ENCODE measurements at regions not wholly inside any gene's neighbourhood (a gene's known extent, or its start where the extent isn't known, plus 50 kb on each side); places are given as distances from the start of the nearest gene placed in this dataset.

DNA sequence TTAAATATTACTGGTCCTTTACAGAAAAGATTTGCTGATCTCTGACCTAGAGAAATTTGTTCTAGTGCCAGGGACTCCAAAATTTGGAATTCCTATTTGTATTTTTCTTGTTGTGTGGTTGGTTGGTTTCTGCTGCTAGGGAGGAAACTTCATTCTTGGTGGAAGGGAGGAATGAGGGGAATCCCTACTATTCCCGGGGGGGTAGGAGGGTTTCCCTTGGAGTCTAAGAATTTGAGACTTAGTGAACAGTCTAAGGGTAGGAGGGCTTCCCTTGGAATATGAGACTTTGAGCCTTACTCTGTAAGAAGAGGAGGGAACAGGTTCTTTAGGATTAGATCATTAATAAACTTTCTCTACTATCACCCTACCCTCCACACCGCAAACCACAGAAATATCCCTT lies 67.1 kb upstream of the ADGRF1 start:
- TF ChIP-seq, protein P1, sequence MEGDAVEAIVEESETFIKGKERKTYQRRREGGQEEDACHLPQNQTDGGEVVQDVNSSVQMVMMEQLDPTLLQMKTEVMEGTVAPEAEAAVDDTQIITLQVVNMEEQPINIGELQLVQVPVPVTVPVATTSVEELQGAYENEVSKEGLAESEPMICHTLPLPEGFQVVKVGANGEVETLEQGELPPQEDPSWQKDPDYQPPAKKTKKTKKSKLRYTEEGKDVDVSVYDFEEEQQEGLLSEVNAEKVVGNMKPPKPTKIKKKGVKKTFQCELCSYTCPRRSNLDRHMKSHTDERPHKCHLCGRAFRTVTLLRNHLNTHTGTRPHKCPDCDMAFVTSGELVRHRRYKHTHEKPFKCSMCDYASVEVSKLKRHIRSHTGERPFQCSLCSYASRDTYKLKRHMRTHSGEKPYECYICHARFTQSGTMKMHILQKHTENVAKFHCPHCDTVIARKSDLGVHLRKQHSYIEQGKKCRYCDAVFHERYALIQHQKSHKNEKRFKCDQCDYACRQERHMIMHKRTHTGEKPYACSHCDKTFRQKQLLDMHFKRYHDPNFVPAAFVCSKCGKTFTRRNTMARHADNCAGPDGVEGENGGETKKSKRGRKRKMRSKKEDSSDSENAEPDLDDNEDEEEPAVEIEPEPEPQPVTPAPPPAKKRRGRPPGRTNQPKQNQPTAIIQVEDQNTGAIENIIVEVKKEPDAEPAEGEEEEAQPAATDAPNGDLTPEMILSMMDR (IDR thresholded peaks at IDR 0.05), result no peak
- 100% methylated on average over 1 of the region's 2 CpGs for WGBS (ENCODE audit: insufficient coverage)
- no peaks in the 10 kb centered on the region for H3K9me3 Mint-ChIP-seq

DNA sequence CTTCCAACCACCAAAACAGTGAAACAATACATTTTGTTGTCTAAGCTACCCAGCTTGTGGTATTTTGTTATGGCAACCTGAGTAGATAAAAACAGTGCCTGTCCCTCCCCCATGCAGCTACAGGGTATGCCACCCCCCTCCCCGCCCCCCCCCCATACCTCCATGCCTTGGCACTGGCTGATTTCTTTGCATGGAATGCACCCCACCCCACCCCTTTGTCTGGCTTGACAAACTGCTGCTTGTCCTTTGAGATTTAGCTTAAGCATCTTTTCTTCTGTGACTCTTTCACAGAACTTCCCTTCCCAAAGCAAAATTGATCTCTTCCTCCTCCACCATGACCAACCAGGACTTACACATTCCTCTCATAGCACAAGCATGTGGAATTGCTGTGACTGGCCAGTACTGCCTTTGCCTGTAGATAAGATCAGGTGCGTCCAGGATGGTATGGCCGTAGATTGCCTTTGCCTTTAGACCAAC lies 64.6 kb upstream of the ADGRF1 start:
- H3K4me2 ChIP-seq (replicated peaks; ENCODE audit: extremely low read depth, low read length, poor library complexity, severe bottlenecking), result no peak overlapping the region
- Mint-ChIP-seq H3K9me3 (no peaks in the 10 kb centered on the region), H3K4me1 (peaks cover 27% of the 10 kb centered on the region), H3K36me3 (no peaks in the 10 kb centered on the region), H3K27me3 (ENCODE audit: low read depth in 3 of 3) (peaks cover 20 to 28% (median 27%) of the 10 kb centered on the region in 3 donors), H3K4me3 (no peak overlapping the region), H3K27ac (peak overlapping the region in 1 of 7 donors; percentile 58)
- no peaks in the 10 kb centered on the region for H3K9me3 ChIP-seq (replicated peaks in 1 of 2; ENCODE audit: control insufficient read depth in 1 of 2, insufficient read depth in 1 of 2, low read length in 2 of 2)
- no peak overlapping the region for H2AFZ ChIP-seq (ENCODE audit: insufficient read depth, low read depth, low read length, poor library complexity, severe bottlenecking)
- peaks cover 16 to 25% of the 10 kb centered on the region in 2 donors for H3K27me3 ChIP-seq (ENCODE audit: control insufficient read depth in 2 of 2, insufficient read depth in 2 of 2, low read length in 2 of 2)
- no peaks in the 10 kb centered on the region for H3K79me2 ChIP-seq (ENCODE audit: insufficient read depth, low read length)
- no peak overlapping the region for H3K9ac ChIP-seq (ENCODE audit: insufficient read depth, low read length, poor library complexity, severe bottlenecking)
- H3K36me3 ChIP-seq (replicated peaks in 1 of 2; ENCODE audit: control insufficient read depth in 1 of 2, insufficient read depth in 2 of 2, low read length in 2 of 2), result no peaks in the 10 kb centered on the region
- peaks cover 18 to 22% of the 10 kb centered on the region in 2 donors for H3K4me1 ChIP-seq (ENCODE audit: control insufficient read depth in 1 of 2, insufficient read depth in 2 of 2, low read length in 2 of 2)
- no peak for DNase-seq
- intact Hi-C loops (cut with micrococcal nuclease), result no loop called here
- 100% methylated on average over 1 of the region's 3 CpGs for WGBS (ENCODE audit: insufficient coverage)
- no peak overlapping the region for H3K27ac ChIP-seq (ENCODE audit: low read depth in 1 of 2, low read length in 2 of 2)
- no peak overlapping the region for H3K4me3 ChIP-seq (replicated peaks in 1 of 3; ENCODE audit: low read depth in 2 of 3, low read length in 3 of 3)
- no peaks in the 10 kb centered on the region for H4K20me1 ChIP-seq (ENCODE audit: insufficient read depth, low read length)
- TF ChIP-seq, protein P1 (IDR thresholded peaks at IDR 0.05), result no peak

More for the DNA sequence above, 67.1 kb upstream of the ADGRF1 start:
- no peak for DNase-seq
- Histone ChIP-seq H4K20me1 (ENCODE audit: insufficient read depth, low read length) (no peaks in the 10 kb centered on the region), H3K4me1 (ENCODE audit: control insufficient read depth in 1 of 2, insufficient read depth in 2 of 2, low read length in 2 of 2) (peaks cover 13 to 15% of the 10 kb centered on the region in 2 donors), H3K27ac (ENCODE audit: low read depth in 1 of 2, low read length in 2 of 2) (no peak overlapping the region), H3K9me3 (replicated peaks in 1 of 2; ENCODE audit: control insufficient read depth in 1 of 2, insufficient read depth in 1 of 2, low read length in 2 of 2) (no peaks in the 10 kb centered on the region), H3K36me3 (replicated peaks in 1 of 2; ENCODE audit: control insufficient read depth in 1 of 2, insufficient read depth in 2 of 2, low read length in 2 of 2) (no peaks in the 10 kb centered on the region), H3K79me2 (ENCODE audit: insufficient read depth, low read length) (no peaks in the 10 kb centered on the region), H2AFZ (ENCODE audit: insufficient read depth, low read depth, low read length, poor library complexity, severe bottlenecking) (no peak overlapping the region), H3K4me3 (replicated peaks in 1 of 3; ENCODE audit: low read depth in 2 of 3, low read length in 3 of 3) (no peak overlapping the region), H3K9ac (ENCODE audit: insufficient read depth, low read length, poor library complexity, severe bottlenecking) (no peak overlapping the region), H3K4me2 (replicated peaks; ENCODE audit: extremely low read depth, low read length, poor library complexity, severe bottlenecking) (no peak overlapping the region), H3K27me3 (ENCODE audit: control insufficient read depth in 2 of 2, insufficient read depth in 2 of 2, low read length in 2 of 2) (peaks cover 5 to 12% of the 10 kb centered on the region in 2 donors)
- Mint-ChIP-seq H3K27me3 (ENCODE audit: low read depth in 3 of 3) (peaks cover 5 to 12% (median 11%) of the 10 kb centered on the region in 3 donors), H3K36me3 (no peaks in the 10 kb centered on the region), H3K27ac (no peak overlapping the region), H3K4me1 (peaks cover 20% of the 10 kb centered on the region), H3K4me3 (no peak overlapping the region)
- intact Hi-C loops (cut with micrococcal nuclease), result no loop called here

Measured in CD14-positive monocyte (primary cell).